ENCODE measurements at regions not wholly inside any gene's neighbourhood (a gene's known extent, or its start where the extent isn't known, plus 50 kb on each side); places are given as distances from the start of the nearest gene placed in this dataset.
A peak's percentile ranks its signal among the peaks of the same experiment; 100 is the strongest.
"Not testable (repeated sequence)": the region's sequence is repeated elsewhere in the genome, so short reads cannot be mapped to it uniquely, and the experiment has no call there.

DNA sequence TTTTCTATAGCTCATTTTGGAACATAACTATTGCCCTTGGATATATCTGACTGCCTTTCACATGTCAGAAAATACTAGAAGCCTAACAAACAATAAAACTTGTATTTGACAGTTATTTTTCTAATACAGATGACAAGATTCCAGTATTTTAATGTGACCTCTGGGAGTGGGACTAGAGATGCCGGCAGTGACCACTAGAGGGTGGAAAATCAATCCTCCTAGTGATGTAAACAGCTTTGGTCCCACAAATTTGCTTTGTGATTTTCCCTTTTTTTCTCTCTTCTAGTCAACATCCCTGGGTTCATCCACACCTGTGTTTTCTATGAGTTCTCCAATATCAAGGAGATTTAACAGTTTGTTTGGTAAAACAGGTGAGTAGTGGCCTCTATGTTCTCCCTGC lies 615.1 kb downstream of the SPATA31A6 start:
- not testable (repeated sequence) for H3K9me3 Mint-ChIP-seq (ENCODE audit: unreplicated experiment); H3K36me3 Mint-ChIP-seq (ENCODE audit: unreplicated experiment); H3K4me1 Mint-ChIP-seq (ENCODE audit: low read depth, unreplicated experiment); H3K4me3 Mint-ChIP-seq (ENCODE audit: unreplicated experiment); H3K27ac Mint-ChIP-seq (ENCODE audit: unreplicated experiment); H3K27me3 Mint-ChIP-seq (ENCODE audit: unreplicated experiment)
- TF ChIP-seq, protein P1, sequence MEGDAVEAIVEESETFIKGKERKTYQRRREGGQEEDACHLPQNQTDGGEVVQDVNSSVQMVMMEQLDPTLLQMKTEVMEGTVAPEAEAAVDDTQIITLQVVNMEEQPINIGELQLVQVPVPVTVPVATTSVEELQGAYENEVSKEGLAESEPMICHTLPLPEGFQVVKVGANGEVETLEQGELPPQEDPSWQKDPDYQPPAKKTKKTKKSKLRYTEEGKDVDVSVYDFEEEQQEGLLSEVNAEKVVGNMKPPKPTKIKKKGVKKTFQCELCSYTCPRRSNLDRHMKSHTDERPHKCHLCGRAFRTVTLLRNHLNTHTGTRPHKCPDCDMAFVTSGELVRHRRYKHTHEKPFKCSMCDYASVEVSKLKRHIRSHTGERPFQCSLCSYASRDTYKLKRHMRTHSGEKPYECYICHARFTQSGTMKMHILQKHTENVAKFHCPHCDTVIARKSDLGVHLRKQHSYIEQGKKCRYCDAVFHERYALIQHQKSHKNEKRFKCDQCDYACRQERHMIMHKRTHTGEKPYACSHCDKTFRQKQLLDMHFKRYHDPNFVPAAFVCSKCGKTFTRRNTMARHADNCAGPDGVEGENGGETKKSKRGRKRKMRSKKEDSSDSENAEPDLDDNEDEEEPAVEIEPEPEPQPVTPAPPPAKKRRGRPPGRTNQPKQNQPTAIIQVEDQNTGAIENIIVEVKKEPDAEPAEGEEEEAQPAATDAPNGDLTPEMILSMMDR (IDR thresholded peaks at IDR 0.05; ENCODE audit: partially characterized antibody, unreplicated experiment): peak; percentile 54
- DNase-seq: peak; percentile 40

DNA sequence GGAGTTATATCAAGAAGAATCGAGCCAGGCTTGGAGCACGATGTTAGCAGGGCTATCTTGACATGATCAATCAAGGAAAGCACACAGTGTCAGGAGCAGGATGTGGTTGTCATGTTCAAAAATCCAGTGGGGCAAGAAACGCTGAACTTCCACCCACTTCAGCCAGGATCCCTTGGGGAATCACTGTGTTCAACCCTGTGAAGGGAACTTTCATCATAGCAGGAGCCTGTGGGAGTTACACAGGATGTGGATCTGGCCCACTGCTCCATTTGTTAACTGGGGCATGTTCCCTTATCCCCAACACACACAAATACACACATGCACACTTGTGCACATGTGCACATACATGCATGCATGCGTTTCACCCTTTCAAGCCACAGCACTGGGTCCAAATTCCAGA lies 619.3 kb downstream of the SPATA31A6 start:
- H3K4me3 Mint-ChIP-seq (ENCODE audit: unreplicated experiment); H3K36me3 Mint-ChIP-seq (ENCODE audit: unreplicated experiment); H3K4me1 Mint-ChIP-seq (ENCODE audit: low read depth, unreplicated experiment); H3K27ac Mint-ChIP-seq (ENCODE audit: unreplicated experiment); DNase-seq; H3K9me3 Mint-ChIP-seq (ENCODE audit: unreplicated experiment): not testable (repeated sequence)
- H3K27me3 Mint-ChIP-seq (ENCODE audit: unreplicated experiment): peaks cover 13% of the 10 kb centered on the region

DNA sequence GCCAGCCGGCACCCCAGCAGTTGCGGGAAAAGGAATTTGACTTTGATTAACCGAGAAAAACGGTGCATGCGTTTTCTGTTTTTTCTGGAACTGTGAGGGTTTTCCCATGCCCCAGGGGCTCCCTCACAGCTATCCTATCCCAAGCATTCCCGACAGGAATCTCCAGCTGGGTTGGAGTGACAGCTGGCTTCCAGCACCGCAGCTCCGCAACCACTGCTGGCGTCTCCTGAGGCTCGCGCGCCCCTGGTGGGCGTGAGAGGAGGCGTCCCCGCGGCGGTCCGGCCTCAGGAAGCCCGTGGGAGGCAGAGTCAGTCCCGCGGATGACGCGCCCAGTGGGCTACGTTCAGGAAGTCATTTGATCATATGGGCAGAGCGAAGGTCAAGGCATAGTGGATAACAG lies 623.2 kb downstream of the SPATA31A6 start:
- not testable (repeated sequence) for H3K4me3 Mint-ChIP-seq (ENCODE audit: unreplicated experiment); H3K4me1 Mint-ChIP-seq (ENCODE audit: low read depth, unreplicated experiment); H3K27ac Mint-ChIP-seq (ENCODE audit: unreplicated experiment); H3K36me3 Mint-ChIP-seq (ENCODE audit: unreplicated experiment); H3K9me3 Mint-ChIP-seq (ENCODE audit: unreplicated experiment)
- H3K27me3 Mint-ChIP-seq (ENCODE audit: unreplicated experiment): peaks cover 13% of the 10 kb centered on the region
- TF ChIP-seq, protein P1 (IDR thresholded peaks at IDR 0.05; ENCODE audit: partially characterized antibody, unreplicated experiment): peak; percentile 63
- peak; percentile 59 for DNase-seq

DNA sequence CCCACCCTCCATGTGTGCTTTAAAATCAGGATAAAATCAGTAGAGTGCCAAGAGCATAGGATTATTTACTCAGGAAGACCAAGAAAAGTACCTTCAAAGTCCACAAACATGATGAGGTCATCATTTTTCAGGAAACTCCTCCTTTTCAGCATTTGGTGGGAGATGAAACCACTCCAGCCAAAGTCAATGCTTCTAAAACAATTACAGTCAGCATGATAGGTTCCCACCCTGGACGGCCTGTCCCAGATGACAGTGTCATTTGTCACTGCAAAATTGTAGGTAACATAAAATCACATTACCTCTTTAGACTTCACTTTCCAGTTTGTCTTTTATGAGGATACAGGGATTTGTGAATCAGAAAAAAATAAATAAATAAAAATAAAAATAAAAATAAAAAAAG lies 638.0 kb downstream of the SPATA31A6 start:
- H3K36me3 Mint-ChIP-seq (ENCODE audit: unreplicated experiment); H3K27me3 Mint-ChIP-seq (ENCODE audit: unreplicated experiment); DNase-seq; H3K9me3 Mint-ChIP-seq (ENCODE audit: unreplicated experiment); H3K4me3 Mint-ChIP-seq (ENCODE audit: unreplicated experiment); H3K4me1 Mint-ChIP-seq (ENCODE audit: low read depth, unreplicated experiment); H3K27ac Mint-ChIP-seq (ENCODE audit: unreplicated experiment): not testable (repeated sequence)

DNA sequence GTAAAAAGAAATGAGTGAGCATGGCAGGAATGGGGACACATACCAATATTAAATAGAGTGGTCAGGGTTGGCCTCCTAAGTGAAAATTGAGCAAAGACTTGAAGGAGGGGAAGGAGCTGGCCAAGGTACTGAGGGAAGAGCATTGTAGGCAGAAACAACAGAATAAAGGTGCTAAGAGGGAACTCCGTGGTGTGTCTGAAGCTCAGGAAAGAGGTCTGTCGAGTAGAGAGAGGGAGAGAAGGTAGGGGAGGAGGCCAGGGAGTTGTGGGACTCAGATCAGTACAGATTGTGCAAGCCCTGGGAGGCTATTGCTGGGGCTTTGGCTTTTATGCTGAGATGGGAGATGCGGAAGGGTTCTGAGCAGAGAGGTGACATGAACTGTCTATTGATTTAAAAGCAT lies 664.7 kb downstream of the SPATA31A6 start:
- not testable (repeated sequence) for H3K27ac Mint-ChIP-seq (ENCODE audit: unreplicated experiment); H3K27me3 Mint-ChIP-seq (ENCODE audit: unreplicated experiment); DNase-seq; H3K4me3 Mint-ChIP-seq (ENCODE audit: unreplicated experiment); H3K4me1 Mint-ChIP-seq (ENCODE audit: low read depth, unreplicated experiment); H3K36me3 Mint-ChIP-seq (ENCODE audit: unreplicated experiment); H3K9me3 Mint-ChIP-seq (ENCODE audit: unreplicated experiment)

DNA sequence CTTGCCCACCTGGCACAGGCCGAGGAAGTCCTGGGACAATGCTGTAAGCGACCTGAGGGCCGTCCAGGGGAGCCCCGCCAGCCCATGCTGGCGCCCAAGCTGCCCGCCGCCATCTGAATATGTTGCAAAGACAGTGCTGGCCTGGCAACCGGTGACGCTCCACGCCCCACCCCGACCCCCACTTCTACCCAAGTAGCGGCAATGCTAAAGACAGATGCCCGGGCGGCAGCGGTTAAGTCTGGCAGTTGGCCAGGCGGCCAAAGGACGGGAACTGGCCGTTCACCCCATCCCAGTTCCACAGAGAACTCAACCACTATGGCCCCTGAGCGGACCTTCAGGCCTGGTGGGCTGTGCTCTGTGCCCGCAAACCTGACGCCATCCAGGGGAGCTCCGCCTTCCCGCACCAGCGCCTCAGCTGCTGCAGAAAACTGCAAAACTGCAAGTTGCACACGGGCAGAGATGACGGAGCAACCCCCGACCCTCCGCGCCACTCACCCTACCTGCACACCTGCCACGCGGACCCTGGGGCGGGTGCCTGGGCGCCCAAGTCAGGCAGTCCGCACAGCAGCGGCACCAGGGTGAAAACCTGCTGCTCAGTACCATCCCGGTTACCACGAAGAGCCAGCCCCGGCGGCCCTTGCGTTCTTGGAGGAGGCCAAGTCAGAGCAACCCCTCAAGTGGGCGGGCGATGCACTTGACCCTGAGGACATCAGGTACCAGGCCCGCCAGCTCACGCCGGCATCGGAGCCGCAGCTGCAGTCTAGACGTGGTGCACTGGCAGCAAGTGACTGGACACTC lies 667.6 kb downstream of the SPATA31A6 start:
- H3K36me3 Mint-ChIP-seq (ENCODE audit: unreplicated experiment); H3K27ac Mint-ChIP-seq (ENCODE audit: unreplicated experiment); H3K27me3 Mint-ChIP-seq (ENCODE audit: unreplicated experiment); H3K4me1 Mint-ChIP-seq (ENCODE audit: low read depth, unreplicated experiment); H3K9me3 Mint-ChIP-seq (ENCODE audit: unreplicated experiment); DNase-seq: not testable (repeated sequence)
- peak overlapping the region; percentile 38 for H3K4me3 Mint-ChIP-seq (ENCODE audit: unreplicated experiment)

DNA sequence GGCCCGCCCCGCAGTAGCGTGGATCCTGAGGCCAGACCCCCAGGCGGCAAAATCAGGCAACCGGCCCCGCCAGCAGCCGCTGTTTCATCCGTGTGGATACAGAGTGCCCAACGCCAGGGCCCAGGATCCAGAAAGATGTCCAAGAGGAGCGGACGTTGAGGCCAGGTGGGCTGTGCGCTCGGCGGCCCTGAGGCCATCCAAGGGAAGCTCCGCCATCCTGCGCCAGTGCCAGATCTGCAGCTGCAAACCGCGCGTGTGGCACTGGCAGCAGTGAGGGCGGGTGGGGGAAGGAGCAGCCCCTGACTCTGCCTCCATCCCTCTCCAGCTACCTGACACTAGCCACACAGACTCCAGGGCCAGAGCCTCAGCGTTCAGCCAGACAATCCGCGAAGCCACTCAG lies 668.2 kb downstream of the SPATA31A6 start:
- H3K27me3 Mint-ChIP-seq (ENCODE audit: unreplicated experiment); H3K27ac Mint-ChIP-seq (ENCODE audit: unreplicated experiment); DNase-seq; H3K36me3 Mint-ChIP-seq (ENCODE audit: unreplicated experiment); H3K4me1 Mint-ChIP-seq (ENCODE audit: low read depth, unreplicated experiment); H3K9me3 Mint-ChIP-seq (ENCODE audit: unreplicated experiment): not testable (repeated sequence)
- peak overlapping the region; percentile 38 for H3K4me3 Mint-ChIP-seq (ENCODE audit: unreplicated experiment)
